Uterus (tissue), 2 donors: ENCODE measurements at regions not wholly inside any gene's neighbourhood (a gene's known extent, or its start where the extent isn't known, plus 50 kb on each side); places are given as distances from the start of the nearest gene placed in this dataset.

Experiments used
- POLR2A ChIP-seq, 2 donors: fragments of 450-650 bp; IDR thresholded peaks; one replicate each; pipeline ENCODE4 v1.6.1; 2016; ENCODE audit warnings: antibody characterized with exemption in 2 of 2, mild to moderate bottlenecking in 1 of 2, moderate library complexity in 1 of 2
- TF ChIP-seq, protein P1 (sequence below), 4 experiments: fragments of 200-600 bp in 2 of 4; fragments of 450-650 bp in 2 of 4; sonication (generic) in 2 of 4; IDR thresholded peaks; one replicate each; pipeline ENCODE4 v1.5.1; 2016 to 2019; ENCODE audit warnings: antibody characterized with exemption in 4 of 4, mild to moderate bottlenecking in 2 of 4, moderate library complexity in 1 of 4

DNA sequence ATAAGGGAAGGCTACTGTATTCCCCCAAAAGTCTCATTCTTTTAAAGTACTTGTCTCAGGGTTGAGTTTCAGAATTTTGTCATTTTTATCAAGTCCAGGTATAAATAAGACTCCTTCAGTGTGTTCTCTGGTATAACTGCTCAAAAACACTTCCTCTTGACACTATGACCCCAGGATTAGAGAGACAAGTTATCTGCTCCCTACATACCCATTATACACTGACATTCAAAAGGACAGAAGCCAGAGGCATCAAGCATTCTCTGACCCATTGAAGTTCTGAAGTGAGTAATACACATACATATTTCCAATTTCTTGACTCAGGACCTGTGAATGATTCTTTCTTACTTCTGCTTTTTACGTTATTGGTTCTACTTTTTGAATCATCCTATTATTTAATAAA, 447.8 kb upstream of the CNTN5 start:
- TF ChIP-seq POLR2A (IDR thresholded peaks at IDR 0.05) = no peak
- TF ChIP-seq, protein P1, sequence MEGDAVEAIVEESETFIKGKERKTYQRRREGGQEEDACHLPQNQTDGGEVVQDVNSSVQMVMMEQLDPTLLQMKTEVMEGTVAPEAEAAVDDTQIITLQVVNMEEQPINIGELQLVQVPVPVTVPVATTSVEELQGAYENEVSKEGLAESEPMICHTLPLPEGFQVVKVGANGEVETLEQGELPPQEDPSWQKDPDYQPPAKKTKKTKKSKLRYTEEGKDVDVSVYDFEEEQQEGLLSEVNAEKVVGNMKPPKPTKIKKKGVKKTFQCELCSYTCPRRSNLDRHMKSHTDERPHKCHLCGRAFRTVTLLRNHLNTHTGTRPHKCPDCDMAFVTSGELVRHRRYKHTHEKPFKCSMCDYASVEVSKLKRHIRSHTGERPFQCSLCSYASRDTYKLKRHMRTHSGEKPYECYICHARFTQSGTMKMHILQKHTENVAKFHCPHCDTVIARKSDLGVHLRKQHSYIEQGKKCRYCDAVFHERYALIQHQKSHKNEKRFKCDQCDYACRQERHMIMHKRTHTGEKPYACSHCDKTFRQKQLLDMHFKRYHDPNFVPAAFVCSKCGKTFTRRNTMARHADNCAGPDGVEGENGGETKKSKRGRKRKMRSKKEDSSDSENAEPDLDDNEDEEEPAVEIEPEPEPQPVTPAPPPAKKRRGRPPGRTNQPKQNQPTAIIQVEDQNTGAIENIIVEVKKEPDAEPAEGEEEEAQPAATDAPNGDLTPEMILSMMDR (IDR thresholded peaks at IDR 0.05) = no peak
